Fibroblast of skin of abdomen (primary cell): ENCODE measurements at regions not wholly inside any gene's neighbourhood (a gene's known extent, or its start where the extent isn't known, plus 50 kb on each side); places are given as distances from the start of the nearest gene placed in this dataset.

Experiments used
- DNase-seq: peaks from one replicate; pipeline ENCODE4 v3.0.0-alpha.2; 2013

- peak; percentile 4 for DNase-seq
Observed at GRCh38 chr18:44245019-44245418, 435.7 kb upstream of the SETBP1 start.

DNA sequence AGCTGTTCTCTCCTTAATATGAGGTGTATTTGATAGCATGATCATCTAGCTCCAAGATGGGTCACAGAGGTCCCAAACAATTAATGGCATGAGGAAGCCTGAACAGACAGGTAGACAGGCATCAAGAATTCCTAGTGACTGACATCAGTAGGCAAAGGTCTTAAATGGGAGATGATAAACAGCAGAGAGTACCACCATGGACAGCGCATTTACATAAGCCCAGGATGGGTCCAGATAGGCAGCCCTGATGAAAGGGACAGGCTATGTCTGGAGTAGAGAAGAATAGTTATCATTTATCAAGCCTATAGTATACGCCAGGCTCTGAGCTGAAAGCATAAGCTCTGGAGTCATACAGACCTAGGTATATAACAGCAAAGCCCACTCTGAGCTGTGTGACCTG, 434.7 kb upstream of the SETBP1 start:
- DNase-seq, result peak; percentile 4

- DNase-seq, result no peak
Observed at GRCh38 chr18:44258086-44258485, 422.6 kb upstream of the SETBP1 start.

DNA sequence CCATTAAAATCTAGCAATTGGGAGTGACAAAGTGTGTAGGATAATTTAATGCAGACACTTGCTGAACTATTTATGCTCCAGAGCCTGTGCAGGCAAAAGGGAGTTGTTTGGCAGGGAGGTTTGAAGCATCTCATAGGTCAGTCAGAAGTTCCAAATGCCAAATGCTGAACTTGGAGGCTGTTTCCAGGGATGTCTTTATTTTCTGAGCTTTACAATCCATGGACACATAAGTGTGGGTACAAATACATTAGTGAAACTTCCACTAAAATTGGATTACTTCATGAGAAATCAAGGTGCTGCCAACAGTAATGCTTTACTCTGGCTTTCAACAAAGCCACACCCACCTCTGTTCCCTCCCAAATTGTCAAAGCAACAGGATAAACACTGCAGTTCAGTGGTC, 422.1 kb upstream of the SETBP1 start:
- DNase-seq, result no peak

DNA sequence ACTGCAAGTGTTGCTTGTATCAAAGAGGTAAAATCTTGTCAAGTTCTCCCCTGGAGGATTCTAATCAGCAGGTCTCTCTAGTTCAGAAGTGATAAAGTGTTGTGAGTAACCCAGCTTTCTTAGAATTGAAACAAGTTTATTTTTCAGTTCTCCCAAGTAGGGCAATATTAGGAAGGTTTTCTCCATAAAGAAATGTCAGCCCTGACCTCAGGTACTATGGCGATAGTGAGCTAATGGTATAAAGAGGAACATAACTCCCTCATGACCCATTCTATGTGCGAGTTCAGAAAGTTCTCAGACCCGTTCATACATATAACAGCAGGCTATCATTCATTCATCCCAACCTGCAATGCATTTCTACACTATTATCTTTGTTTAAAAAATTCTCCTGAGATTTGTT, 421.1 kb upstream of the SETBP1 start:
- DNase-seq, result no peak

DNA sequence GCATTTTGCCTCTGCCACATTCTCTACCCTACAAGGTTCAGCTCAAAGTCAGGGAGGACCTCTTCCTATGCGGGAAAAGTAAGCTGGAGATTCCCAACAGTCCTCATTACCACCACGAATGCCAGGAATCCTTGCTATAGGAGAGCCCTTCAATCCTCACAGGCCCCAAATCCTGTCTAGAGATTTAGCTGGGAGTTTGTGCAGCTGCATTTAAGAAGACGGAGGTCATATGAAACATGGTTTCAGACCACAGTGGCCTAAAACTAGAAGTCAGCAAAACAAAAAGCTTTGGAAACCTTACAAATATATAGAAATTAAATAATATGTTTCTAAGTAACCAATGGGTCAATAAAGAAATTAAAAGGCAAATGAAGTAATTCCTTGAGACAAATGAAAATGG, 415.3 kb upstream of the SETBP1 start:
- no peak for DNase-seq

- DNase-seq, result no peak
Observed at GRCh38 chr18:44273298-44273697, 407.4 kb upstream of the SETBP1 start.

- DNase-seq, result no peak
Observed at GRCh38 chr18:44280479-44280878, 400.2 kb upstream of the SETBP1 start.

DNA sequence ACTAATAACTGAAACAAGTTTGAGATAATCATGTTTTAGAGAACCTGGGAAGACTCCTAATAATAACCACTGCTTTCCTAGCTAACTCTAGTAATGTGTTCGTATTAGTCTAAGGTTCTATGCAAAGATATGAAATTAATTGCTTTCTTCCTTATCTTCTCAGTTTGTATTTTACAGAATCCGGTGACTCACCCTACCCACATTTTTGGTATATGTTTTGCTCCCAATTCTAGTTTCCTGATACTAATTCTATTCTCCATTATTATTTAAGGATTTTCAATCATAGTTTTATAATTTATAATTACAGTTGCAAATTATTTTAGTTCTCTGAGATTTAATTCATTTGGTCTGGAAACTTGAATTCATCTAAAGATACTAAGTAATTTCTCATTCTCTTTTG, 394.6 kb upstream of the SETBP1 start:
- no peak for DNase-seq

- DNase-seq, result no peak
Observed at GRCh38 chr18:44290366-44290977, 390.2 kb upstream of the SETBP1 start.

DNA sequence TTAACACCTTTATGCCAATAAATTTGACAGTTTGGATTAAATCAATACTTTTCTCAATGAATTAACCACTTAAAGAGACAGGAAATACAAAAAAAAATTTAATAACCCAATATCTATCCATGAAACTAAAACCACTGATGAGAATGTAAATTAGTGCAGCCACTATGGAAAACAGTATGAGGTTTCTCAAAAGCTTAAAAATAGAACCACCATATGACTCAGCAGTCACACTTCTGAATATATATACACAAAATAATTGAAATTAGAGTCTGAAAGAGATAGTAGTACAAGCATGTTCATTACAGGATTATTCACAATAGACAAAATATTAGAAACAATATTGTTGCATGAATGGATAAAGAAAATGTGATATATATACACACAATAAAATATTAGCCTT, 382.1 kb upstream of the SETBP1 start:
- no peak for DNase-seq

- DNase-seq, result peak; percentile 69
Observed at GRCh38 chr18:44309185-44309584, 371.5 kb upstream of the SETBP1 start.

GRCh38 chr18:44320619-44321460, 359.8 kb upstream of the SETBP1 start:
- no peak for DNase-seq

DNA sequence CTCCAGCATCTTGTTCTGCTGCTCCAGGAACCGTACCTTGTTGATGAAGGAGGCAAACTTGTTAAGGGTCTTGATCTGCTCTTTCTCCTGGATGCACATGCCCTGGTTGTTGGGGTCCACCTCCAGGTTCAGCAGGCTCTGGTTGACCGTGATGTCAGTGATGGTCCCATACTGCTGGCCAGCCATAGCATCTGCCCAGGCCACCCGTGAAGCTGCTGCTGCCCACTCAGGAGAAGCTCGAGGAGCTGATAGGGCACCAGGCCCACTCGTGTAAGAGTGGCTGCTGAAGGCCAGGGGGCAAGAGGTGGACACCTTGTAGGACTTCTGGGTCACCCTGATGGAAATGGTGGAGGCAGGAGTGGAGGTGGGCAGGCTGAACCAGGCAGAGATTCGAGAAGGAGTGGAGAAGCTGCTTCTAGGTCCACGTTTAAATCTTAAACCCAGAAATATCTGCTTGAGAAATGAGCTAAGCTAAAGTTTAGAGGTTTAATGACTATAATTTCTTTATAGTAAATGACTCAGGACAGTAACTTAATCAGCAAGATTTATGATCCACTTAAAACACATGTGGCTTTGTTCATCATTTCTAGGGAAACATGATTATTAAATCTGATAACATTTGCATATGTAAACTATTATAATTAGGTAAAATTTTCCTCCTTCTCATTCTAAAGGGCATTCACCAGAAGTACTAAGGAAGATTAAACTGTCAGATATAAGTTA, 358.7 kb upstream of the SETBP1 start:
- no peak for DNase-seq

DNA sequence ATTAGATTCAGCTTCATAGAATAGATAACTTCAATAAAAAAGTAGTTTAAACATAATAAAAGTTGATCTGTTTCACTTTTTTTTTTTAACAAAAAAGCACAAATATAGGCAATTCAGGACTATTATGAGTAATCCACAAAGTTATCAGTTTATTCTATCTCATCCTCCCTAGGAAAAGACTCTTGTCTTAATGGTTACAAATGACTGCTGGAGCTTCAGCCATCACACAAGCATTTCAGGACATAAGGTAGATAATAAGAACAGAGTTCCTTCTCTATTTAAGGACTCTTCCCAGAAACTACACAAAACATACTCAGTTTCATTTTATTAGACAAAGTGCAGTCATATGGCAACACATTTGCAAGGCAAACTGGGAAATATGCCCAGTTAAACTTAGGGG, 357.6 kb upstream of the SETBP1 start:
- DNase-seq, result no peak

DNA sequence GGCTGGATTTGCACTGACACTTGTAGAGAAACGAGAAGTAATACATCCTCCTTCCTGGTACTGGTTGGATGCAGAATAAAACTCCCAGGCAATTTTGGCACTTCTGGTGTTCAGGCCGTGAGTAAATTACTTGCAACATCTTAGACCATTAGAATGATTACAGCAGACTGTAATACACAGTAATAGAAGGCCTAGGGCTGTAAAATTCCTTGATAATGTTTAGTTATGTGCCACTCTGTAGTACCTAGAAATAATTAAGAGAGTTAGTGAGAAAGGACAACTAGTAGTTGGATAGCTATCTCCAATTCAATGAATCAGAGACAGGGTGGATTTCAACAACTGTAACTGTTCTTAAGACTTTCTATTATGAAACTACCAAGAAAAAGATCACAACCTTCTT, 356.3 kb upstream of the SETBP1 start:
- no peak for DNase-seq

GRCh38 chr18:44325903-44326635, 354.6 kb upstream of the SETBP1 start:
- DNase-seq, result peak; percentile 66

DNA sequence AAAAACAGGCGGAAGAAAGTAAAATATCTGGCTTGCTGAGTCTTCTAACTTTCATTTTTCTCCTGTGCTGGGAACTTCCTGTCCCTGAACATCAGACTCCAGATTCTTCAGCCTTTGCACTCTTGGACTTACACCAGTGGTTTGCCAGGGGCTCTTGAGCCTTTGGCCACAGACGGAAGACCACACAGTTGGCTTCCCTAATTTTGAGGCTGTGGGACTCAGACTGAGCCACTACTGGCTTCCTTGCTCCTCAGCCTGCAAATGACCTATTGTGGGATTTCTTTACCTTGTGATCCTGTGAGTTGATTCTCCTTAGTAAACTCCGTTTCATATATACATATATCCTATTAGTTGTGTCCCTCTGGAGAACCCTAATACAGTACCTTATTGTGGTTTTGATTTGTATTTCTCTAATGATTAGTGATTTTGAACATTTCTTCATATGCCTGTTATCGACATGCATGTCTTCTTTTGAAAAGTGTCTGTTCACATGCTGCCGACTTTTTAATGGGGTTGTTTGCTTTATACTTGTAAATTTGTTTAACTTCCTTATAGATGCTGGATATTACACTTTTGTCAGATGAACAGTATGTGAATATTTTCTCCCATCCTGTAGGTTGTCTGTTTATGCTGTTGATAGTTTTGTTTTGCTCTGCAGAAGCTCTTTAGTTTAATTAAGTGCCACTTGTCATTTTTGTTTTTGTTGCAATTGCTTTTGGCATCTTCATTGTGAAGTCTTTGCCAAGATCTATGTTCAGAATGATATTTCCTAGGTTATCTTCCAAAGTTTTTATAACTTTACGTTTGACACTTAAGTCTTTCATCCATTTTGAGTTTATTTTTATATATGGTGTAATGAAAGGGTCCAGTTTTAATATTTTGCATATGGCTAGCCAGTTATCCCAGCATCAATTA, 348.8 kb upstream of the SETBP1 start:
- no peak for DNase-seq

DNA sequence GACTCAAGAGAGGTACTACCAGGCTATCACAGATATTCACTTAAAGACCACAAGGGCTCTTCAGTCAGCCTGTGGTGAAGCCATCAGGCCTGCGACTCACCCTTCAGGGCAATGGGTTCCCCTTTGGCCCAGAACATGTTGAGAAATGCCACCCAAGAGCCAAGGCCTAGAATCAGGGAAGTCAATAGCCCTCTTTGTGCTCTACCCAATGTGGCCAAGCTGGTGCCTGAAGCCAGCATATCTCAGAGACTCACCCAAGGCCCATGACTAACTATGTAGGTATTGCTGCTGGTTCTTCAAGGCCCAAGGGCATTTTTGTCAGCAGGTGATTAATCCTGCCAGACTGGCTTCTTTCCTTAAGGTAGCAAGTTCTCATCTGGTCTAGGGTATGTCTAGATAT, 338.9 kb upstream of the SETBP1 start:
- DNase-seq, result peak; percentile 1

- no peak for DNase-seq
Observed at GRCh38 chr18:44342162-44342561, 338.5 kb upstream of the SETBP1 start.

GRCh38 chr18:44342946-44343345, 337.7 kb upstream of the SETBP1 start:
- no peak for DNase-seq

GRCh38 chr18:44343570-44343969, 337.1 kb upstream of the SETBP1 start:
- DNase-seq, result no peak
